RPMI7951 (cell line): ENCODE measurements at regions not wholly inside any gene's neighbourhood (a gene's known extent, or its start where the extent isn't known, plus 50 kb on each side); places are given as distances from the start of the nearest gene placed in this dataset.
"Not testable (repeated sequence)": the region's sequence is repeated elsewhere in the genome, so short reads cannot be mapped to it uniquely, and the experiment has no call there.

Experiments
- DNase-seq: peaks from one replicate; pipeline ENCODE4 v3.0.0-alpha.2; 2012; ENCODE audit warnings: low read depth

DNA sequence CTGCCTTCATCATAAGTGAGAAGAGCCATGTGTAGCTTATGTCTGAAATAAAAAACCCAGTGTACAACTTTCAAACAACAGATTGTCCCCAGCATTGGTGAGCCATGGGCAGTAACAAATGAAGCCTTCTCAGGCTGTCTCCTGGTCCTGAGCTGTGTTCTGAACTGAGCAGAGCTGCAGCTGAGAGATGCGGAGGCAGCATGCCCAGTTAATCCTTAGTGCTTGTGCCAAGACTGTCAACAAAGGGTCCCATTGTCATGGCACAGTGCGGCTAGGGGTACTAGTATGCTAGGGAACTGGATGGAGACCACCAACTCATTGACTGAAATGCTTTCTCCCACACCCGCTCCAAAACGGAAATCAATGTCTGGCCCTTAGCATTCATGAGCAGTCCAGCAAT is 154.3 kb downstream of the RMST start:
- no peak for DNase-seq

GRCh38 chr12:97628962-97629361 is 166.4 kb downstream of the RMST start:
- DNase-seq = no peak

- DNase-seq = no peak
Measured at GRCh38 chr12:97629382-97629781, 166.8 kb downstream of the RMST start.

- no peak for DNase-seq
Measured at GRCh38 chr12:97630356-97630755, 167.8 kb downstream of the RMST start.

DNA sequence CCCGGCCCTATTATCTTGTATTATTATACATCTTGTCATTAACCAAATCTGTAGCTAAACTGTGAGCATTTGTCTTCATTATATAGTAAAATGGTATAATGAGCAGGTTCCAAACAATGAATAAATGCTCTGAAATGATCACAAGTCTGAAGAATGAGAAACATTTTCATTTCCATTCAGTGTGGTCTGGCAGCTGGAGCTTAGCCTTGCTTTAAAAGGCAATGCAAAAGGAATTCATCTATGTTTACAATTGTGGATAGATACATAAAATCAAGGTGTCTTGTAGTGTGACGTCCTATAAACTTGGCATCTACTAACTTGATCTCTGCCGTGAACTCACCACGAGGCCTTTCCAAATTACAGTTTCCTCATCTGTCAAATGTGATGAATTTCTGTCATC is 168.3 kb downstream of the RMST start:
- no peak for DNase-seq

GRCh38 chr12:97637770-97638169 is 175.2 kb downstream of the RMST start:
- no peak for DNase-seq

DNA sequence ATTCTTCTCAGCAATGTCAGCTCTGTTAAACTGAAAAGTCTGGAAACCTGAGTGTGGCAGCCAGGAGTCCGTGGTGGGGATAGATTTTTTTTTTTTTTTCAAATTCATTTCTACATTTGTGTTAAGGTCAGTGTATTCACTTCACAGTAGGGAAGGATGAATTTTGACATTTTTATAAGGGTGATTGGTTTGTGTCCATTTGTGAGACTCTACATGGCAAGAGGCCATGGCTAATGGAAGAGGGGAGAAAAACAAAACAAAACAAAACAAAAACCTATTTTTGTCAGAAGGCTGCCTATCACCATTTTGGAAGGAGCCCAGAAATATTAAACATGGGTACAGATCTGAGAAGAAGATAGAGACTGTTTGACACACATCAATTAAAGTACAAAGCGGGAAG is 176.1 kb downstream of the RMST start:
- no peak for DNase-seq

GRCh38 chr12:97639702-97640101 is 177.1 kb downstream of the RMST start:
- DNase-seq = no peak

DNA sequence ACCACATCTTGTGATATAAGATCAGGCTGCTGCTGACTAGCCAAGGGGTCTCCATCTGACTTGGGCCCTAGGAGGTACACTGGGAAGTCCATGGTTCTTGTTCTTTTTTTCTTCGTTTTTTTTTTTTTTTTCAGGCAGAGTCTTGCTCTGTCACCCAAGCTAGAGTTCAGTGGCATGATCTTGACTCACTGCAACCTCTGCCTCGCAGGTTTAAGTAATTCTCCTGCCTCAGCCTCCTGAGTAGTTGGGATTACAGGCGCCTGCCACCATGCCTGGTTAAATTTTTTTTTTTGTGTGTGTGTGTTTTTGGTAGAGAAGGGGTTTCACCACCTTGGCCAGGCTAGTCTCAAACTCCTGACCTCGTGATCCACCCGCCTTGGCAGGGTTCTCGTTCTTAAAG is 178.2 kb downstream of the RMST start:
- DNase-seq = no peak

GRCh38 chr12:97642911-97643310 is 180.3 kb downstream of the RMST start:
- DNase-seq = no peak

- DNase-seq = no peak
Measured at GRCh38 chr12:97643924-97644323, 181.3 kb downstream of the RMST start.

GRCh38 chr12:97645726-97646125 is 183.1 kb downstream of the RMST start:
- no peak for DNase-seq

- DNase-seq = no peak
Measured at GRCh38 chr12:97647142-97647541, 184.5 kb downstream of the RMST start.

- DNase-seq = no peak
Measured at GRCh38 chr12:97650242-97650641, 187.6 kb downstream of the RMST start.

DNA sequence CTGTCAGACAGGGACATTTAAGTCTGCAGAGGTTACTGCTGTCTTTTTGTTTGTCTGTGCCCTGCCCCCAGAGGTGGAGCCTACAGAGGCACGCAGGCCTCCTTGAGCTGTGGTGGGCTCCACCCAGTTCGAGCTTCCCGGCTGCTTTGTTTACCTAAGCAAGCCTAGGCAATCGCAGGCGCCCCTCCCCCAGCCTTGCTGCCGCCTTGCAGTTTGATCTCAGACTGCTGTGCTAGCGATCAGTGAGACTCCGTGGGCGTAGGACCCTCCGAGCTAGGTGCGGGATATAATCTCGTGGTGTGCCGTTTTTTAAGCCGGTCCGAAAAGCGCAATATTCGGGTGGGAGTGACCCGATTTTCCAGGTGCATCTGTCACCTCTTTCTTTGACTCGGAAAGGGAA is 193.9 kb downstream of the RMST start:
- DNase-seq = not testable (repeated sequence)

GRCh38 chr12:97659117-97659880 is 196.7 kb downstream of the RMST start:
- DNase-seq = no peak

DNA sequence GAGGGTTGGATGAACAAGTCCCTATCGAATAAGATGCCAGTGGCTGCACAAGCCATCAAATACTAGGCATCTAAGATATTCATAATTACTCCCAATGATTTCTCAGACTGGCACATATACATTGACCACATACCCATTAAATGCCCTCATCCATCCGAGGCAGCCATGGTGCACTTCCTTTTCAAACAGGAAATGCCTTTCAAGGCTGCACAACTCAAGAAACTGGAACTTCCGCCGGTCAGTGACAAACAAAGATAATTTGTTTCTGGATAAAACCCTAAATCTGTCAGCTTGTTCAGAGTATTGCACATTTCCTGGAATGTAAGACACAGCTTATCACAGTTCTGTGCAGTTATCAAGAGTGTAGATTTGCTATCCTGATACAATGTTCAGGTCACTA is 203.7 kb downstream of the RMST start:
- no peak for DNase-seq

DNA sequence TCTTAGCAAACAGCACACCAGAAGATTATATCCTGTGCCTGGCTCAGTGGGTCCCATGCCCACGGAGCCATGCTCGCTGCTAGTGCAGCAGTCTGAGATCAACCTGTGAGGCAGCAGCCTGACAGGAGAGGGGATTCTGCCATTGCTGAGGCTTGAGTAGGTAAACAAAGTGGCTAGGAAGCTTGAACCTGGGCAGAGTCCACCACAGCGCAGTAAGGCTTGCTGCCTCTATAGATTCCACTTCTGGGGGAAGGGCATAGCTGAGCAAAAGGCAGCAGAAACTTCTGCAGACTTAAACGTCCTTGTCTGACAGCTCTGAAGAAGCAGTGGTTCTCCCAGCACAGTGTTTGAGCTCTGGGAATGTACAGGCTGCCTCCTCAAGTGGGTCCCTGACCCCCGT is 210.3 kb downstream of the RMST start:
- no peak for DNase-seq

DNA sequence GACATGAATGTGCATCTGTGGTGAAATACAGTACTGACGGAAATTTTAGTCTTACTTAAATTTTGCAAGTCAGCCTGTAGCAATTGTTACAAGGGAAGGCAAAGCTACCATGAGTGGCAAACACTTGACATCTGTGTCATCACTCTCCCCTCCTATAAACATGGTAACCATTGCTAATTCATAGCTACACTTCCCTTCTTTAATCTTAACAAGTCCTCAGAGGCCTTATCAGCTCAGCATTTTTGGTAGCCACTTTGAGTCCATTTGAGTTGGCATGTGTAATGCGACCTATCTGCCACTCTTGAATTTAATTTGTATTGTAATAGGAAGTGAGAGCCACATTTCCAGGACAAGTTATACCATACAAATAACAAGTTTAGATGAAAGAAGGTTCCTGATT is 218.1 kb downstream of the RMST start:
- DNase-seq = no peak

DNA sequence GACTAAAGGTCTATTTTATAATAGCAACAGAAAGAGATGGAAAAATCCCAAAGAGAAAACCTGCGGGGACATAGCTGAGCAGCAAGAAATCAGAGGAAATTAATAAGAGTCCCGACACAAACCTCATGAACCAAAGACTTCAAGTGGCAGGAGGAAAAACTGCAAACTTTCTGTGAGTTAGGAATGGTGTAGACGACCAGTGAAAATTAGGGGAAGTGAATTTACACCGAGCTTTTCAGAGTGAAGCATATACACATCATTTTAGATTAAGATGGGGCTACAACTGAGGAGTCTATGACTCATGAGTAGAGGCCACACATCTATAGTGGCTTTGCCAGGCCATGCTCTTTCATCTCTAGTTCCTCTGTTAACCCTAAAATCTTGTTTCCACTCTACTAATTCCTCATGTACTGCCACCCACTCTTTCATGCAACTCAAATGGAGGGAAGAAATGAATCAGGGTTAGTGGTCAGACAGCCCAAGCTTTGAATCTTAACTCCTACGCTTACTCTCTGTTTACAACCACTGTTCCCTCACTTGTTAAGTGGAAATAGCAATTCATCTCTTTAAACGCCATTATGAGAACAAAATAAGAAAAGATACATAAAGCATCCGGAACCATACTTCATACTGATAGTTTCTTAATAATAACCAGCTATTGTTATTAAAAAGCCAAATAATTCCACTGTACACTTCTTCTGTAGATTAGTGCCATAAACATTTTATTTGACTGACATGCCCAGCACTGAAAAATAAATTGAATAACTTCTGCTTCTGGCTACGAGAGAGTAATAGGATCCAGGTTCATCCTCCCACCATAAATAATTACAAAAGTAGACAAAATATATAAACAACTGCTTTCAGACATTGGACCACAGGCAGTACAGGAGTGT is 219.3 kb downstream of the RMST start:
- DNase-seq = no peak

DNA sequence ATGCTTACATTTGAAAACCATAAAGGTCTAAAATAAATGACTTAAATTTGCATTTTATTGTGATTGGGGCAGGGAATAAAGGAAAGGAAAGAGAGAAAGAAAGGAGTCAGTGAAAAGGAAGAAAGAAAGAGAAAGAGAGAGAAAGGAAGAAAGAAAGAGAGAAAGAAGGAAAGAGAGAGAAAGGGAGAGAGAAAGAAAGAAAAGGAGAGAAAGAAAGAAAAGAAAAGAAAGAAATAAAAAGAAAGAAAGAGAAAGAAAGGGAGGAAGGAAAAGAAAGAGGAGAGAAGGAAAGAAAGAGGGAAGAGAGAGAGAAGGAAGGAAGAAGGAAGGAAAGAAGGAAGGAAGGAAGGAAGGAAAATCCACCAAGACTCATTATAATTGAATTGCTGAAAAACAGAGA is 222.8 kb downstream of the RMST start:
- DNase-seq = no peak

GRCh38 chr12:97701901-97702300 is 239.3 kb downstream of the RMST start:
- DNase-seq = no peak

DNA sequence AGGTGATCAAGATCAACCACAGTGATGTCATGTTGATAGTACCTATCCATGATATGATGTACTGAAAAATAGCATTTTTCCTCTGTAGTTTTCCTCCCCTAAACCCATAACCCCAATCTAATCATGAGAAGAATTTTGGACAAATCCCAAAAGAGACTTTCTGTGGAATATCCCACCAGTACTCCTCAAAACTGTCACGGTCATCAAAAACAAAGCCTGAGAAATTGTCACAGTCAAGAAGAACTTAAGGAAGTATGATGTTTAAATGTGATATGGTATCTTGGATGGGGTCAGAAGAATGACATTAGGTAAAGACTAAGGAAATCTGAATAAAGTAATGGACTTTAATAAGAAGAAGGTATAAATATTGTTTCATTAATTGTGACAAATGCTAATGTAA is 248.8 kb downstream of the RMST start:
- no peak for DNase-seq
